HG03095 (cell line): ENCODE measurements at regions not wholly inside any gene's neighbourhood (a gene's known extent, or its start where the extent isn't known, plus 50 kb on each side); places are given as distances from the start of the nearest gene placed in this dataset.
"Not testable (repeated sequence)": the region's sequence is repeated elsewhere in the genome, so short reads cannot be mapped to it uniquely, and the experiment has no call there.

Source experiments
- ATAC-seq: cut with Tn5 transposase; IDR thresholded peaks from one replicate; pipeline ENCODE4 v1.9.1; 2021; ENCODE audit warnings: moderate library complexity; ENCODE audit not compliant: unreplicated experiment

GRCh38 chr2:156915332-156915731 is 342.2 kb upstream of the GALNT5 start:
- no peak for ATAC-seq

- no peak for ATAC-seq
Measured at GRCh38 chr2:156918410-156918809, 339.1 kb upstream of the GALNT5 start.

GRCh38 chr2:156930423-156930822 is 327.1 kb upstream of the GALNT5 start:
- ATAC-seq = no peak

- no peak for ATAC-seq
Measured at GRCh38 chr2:156933645-156934225, 323.8 kb upstream of the GALNT5 start.

GRCh38 chr2:156935616-156936015 is 321.9 kb upstream of the GALNT5 start:
- no peak for ATAC-seq

- ATAC-seq = no peak
Measured at GRCh38 chr2:156937430-156937829, 320.1 kb upstream of the GALNT5 start.

- ATAC-seq = no peak
Measured at GRCh38 chr2:156944871-156945270, 312.6 kb upstream of the GALNT5 start.

- no peak for ATAC-seq
Measured at GRCh38 chr2:156947261-156947660, 310.2 kb upstream of the GALNT5 start.

GRCh38 chr2:156955701-156956100 is 301.8 kb upstream of the GALNT5 start:
- no peak for ATAC-seq

GRCh38 chr2:156956161-156956560 is 301.3 kb upstream of the GALNT5 start:
- ATAC-seq = no peak

- ATAC-seq = no peak
Measured at GRCh38 chr2:156958374-156958773, 299.1 kb upstream of the GALNT5 start.

GRCh38 chr2:156959481-156959880 is 298.0 kb upstream of the GALNT5 start:
- ATAC-seq = no peak

GRCh38 chr2:156982615-156983014 is 274.9 kb upstream of the GALNT5 start:
- no peak for ATAC-seq

GRCh38 chr2:156986339-156986988 is 271.0 kb upstream of the GALNT5 start:
- no peak for ATAC-seq

GRCh38 chr2:156999661-157000060 is 257.8 kb upstream of the GALNT5 start:
- no peak for ATAC-seq

- no peak for ATAC-seq
Measured at GRCh38 chr2:157004789-157005188, 252.7 kb upstream of the GALNT5 start.

- ATAC-seq = no peak
Measured at GRCh38 chr2:157015015-157015575, 242.4 kb upstream of the GALNT5 start.

- not testable (repeated sequence) for ATAC-seq
Measured at GRCh38 chr2:157023264-157023663, 234.2 kb upstream of the GALNT5 start.

- ATAC-seq = no peak
Measured at GRCh38 chr2:157024129-157024528, 233.4 kb upstream of the GALNT5 start.

GRCh38 chr2:157032017-157032416 is 225.5 kb upstream of the GALNT5 start:
- ATAC-seq = no peak

GRCh38 chr2:157036726-157037125 is 220.8 kb upstream of the GALNT5 start:
- ATAC-seq = no peak

GRCh38 chr2:157043786-157044185 is 213.7 kb upstream of the GALNT5 start:
- ATAC-seq = no peak

GRCh38 chr2:157046396-157046795 is 211.1 kb upstream of the GALNT5 start:
- ATAC-seq = no peak
